GM21737 (cell line): ENCODE measurements at regions not wholly inside any gene's neighbourhood (a gene's known extent, or its start where the extent isn't known, plus 50 kb on each side); places are given as distances from the start of the nearest gene placed in this dataset.
"Not testable (repeated sequence)": the region's sequence is repeated elsewhere in the genome, so short reads cannot be mapped to it uniquely, and the experiment has no call there.

Experiments
- ATAC-seq: cut with Tn5 transposase; IDR thresholded peaks from one replicate; pipeline ENCODE4 v1.9.1; 2021; ENCODE audit warnings: mild to moderate bottlenecking, moderate library complexity; ENCODE audit not compliant: unreplicated experiment

- ATAC-seq = no peak
Measured at GRCh38 chr16:27600381-27600780, 50.4 kb downstream of the KATNIP start.

- no peak for ATAC-seq
Measured at GRCh38 chr16:27602103-27602502, 52.2 kb downstream of the KATNIP start.

DNA sequence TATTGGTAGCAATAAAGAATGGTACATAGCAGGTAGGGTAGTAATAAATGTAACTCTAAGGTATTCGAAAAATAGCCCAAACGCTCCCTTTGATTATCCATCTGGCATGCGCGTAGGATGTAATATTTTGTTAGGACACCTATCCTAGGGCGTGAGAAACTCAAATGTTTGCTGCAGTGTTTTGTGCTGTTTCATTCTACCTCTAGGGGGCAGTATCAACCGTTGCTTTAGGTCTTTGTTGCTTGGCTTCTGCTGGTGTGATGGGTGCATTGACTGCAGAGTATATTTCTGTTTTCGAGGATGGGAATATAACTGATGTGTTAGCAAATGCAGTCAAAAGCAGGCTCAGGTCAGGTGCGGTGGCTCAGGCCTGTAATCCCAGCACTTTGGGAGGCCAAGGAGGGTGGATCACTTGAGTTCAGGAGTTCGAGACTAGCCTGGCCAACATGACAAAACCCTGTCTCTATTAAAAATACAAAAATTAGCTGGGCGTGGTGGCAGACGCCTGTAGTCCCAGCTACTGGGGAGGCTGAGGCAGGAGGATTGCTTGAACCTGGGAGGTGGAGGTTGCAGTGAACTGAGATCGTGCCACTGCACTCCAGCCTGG is 55.7 kb downstream of the KATNIP start:
- ATAC-seq = not testable (repeated sequence)

- ATAC-seq = no peak
Measured at GRCh38 chr16:27611340-27611739, 61.4 kb downstream of the KATNIP start.

DNA sequence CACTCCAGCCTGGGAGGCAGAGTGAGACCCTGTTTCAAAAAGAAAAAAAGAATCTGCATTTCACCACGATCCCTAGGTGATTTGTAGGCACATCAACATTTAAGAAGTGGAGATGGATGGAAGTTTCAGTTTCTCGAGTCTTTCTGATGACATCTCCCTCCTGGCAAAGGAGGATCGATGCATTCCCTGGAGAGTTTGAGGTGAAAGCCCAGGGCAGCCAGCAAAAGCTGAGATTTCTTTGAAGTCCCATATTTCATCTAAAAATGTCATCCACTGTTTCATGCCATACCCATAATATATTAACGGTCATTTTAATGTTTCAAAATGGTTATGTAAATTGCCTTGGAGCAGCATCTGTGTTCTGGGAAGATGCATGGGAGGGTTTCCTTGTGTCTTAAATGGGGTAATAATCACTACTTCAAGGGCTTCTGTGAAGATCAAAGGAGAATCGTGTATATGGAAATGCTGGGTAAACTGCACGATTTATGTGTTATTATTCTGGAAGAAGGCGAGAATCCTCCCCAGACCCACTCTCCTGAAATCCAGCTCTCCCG is 63.4 kb downstream of the KATNIP start:
- ATAC-seq = no peak

- no peak for ATAC-seq
Measured at GRCh38 chr16:27617665-27618064, 67.7 kb downstream of the KATNIP start.

GRCh38 chr16:27618165-27618564 is 68.2 kb downstream of the KATNIP start:
- no peak for ATAC-seq

DNA sequence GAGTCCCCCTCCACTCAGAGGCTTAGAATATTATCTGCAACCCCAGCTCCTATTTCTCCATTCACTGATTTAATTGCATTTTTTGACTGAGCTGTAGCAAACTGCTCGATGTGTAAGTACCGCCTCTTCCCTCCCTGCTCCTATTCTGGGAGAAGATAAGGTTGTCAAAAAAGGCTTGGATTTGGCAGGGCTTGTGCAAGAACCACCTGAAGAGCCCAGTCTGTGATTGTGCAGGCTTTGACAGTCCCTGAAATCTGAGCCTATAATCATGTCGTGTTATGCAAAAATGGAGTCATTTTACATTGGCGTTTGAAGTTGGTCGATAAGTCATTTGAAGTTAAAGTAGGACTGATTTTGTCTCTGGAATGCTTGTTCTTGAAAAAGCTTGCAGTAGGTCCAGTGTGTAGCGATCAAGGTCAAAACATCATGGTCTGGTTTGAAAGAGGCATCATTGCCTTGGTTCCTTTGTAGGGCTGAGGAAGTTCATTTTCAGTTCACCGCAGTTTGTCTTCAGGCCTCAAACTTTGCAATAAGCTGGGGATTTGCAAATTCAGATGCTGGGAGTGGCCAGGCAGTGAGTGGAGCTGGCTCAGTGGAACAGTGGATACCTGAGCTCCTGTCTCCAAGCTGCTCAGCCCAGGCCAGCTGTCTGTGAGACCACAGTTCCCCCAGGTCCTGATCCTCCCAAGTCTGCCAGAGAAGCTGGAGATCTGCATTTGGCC is 68.8 kb downstream of the KATNIP start:
- ATAC-seq = no peak

DNA sequence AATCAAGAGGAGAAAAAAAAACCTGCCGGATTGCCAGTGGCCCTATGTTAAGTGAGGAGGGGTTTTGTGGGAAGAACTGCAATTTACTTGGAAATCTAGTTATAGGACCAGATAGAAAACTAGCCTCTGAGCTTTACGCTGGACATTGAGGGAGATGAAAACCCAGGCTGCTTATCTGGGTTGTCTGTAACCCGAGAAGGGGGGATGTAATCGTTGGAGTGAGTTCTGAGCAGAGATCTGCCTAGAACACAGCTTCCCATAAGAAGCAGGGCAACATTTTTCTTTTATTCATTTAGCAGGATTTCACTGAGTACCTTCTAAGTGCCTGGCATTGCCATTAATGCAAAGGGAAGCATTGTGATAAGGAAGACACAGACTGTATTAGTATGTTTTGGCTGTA is 70.6 kb downstream of the KATNIP start:
- no peak for ATAC-seq

GRCh38 chr16:27624154-27625049 is 74.5 kb downstream of the KATNIP start:
- no peak for ATAC-seq

- ATAC-seq = no peak
Measured at GRCh38 chr16:27625050-27625697, 75.2 kb downstream of the KATNIP start.

- no peak for ATAC-seq
Measured at GRCh38 chr16:27627136-27627535, 77.2 kb downstream of the KATNIP start.

GRCh38 chr16:27628241-27628942 is 78.4 kb downstream of the KATNIP start:
- ATAC-seq = no peak

- not testable (repeated sequence) for ATAC-seq
Measured at GRCh38 chr16:27628943-27629462, 79.1 kb downstream of the KATNIP start.

- ATAC-seq = no peak
Measured at GRCh38 chr16:27632216-27632615, 82.3 kb downstream of the KATNIP start.

GRCh38 chr16:27633221-27633620 is 83.3 kb downstream of the KATNIP start:
- no peak for ATAC-seq

GRCh38 chr16:27633721-27634120 is 83.8 kb downstream of the KATNIP start:
- ATAC-seq = no peak

GRCh38 chr16:27634779-27635178 is 84.8 kb downstream of the KATNIP start:
- no peak for ATAC-seq

- ATAC-seq = no peak
Measured at GRCh38 chr16:27636453-27637240, 86.7 kb downstream of the KATNIP start.
